ENCODE measurements at regions not wholly inside any gene's neighbourhood (a gene's known extent, or its start where the extent isn't known, plus 50 kb on each side); places are given as distances from the start of the nearest gene placed in this dataset.

- TF ChIP-seq, protein P1, sequence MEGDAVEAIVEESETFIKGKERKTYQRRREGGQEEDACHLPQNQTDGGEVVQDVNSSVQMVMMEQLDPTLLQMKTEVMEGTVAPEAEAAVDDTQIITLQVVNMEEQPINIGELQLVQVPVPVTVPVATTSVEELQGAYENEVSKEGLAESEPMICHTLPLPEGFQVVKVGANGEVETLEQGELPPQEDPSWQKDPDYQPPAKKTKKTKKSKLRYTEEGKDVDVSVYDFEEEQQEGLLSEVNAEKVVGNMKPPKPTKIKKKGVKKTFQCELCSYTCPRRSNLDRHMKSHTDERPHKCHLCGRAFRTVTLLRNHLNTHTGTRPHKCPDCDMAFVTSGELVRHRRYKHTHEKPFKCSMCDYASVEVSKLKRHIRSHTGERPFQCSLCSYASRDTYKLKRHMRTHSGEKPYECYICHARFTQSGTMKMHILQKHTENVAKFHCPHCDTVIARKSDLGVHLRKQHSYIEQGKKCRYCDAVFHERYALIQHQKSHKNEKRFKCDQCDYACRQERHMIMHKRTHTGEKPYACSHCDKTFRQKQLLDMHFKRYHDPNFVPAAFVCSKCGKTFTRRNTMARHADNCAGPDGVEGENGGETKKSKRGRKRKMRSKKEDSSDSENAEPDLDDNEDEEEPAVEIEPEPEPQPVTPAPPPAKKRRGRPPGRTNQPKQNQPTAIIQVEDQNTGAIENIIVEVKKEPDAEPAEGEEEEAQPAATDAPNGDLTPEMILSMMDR (IDR thresholded peaks at IDR 0.05), result no peak
- TF ChIP-seq, protein P2, sequence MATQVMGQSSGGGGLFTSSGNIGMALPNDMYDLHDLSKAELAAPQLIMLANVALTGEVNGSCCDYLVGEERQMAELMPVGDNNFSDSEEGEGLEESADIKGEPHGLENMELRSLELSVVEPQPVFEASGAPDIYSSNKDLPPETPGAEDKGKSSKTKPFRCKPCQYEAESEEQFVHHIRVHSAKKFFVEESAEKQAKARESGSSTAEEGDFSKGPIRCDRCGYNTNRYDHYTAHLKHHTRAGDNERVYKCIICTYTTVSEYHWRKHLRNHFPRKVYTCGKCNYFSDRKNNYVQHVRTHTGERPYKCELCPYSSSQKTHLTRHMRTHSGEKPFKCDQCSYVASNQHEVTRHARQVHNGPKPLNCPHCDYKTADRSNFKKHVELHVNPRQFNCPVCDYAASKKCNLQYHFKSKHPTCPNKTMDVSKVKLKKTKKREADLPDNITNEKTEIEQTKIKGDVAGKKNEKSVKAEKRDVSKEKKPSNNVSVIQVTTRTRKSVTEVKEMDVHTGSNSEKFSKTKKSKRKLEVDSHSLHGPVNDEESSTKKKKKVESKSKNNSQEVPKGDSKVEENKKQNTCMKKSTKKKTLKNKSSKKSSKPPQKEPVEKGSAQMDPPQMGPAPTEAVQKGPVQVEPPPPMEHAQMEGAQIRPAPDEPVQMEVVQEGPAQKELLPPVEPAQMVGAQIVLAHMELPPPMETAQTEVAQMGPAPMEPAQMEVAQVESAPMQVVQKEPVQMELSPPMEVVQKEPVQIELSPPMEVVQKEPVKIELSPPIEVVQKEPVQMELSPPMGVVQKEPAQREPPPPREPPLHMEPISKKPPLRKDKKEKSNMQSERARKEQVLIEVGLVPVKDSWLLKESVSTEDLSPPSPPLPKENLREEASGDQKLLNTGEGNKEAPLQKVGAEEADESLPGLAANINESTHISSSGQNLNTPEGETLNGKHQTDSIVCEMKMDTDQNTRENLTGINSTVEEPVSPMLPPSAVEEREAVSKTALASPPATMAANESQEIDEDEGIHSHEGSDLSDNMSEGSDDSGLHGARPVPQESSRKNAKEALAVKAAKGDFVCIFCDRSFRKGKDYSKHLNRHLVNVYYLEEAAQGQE (IDR thresholded peaks at IDR 0.05; ENCODE audit: insufficient read depth in 1 of 2, low read depth in 2 of 2, low read length in 1 of 2), result no peak
- TF ChIP-seq SIN3A (IDR thresholded peaks at IDR 0.05; ENCODE audit: borderline replicate concordance, insufficient read depth, low read depth, low read length), result no peak
- TF ChIP-seq POLR2AphosphoS5 (IDR thresholded peaks at IDR 0.05; ENCODE audit: low read depth, low read length), result no peak
- no peak for TF ChIP-seq TCF7L2 (IDR thresholded peaks at IDR 0.05; ENCODE audit: low read depth, low read length)
Measured at GRCh38 chr3:103002425-103003176, 567.8 kb downstream of the ZPLD1 start.
